ENCODE measurements at regions not wholly inside any gene's neighbourhood (a gene's known extent, or its start where the extent isn't known, plus 50 kb on each side); places are given as distances from the start of the nearest gene placed in this dataset.
"Not testable (repeated sequence)": the region's sequence is repeated elsewhere in the genome, so short reads cannot be mapped to it uniquely, and the experiment has no call there.

- not testable (repeated sequence) for H3K36me3 ChIP-seq (ENCODE audit: control insufficient read depth in 1 of 2, insufficient read depth in 2 of 2, low read length in 2 of 2); H3K9ac ChIP-seq (ENCODE audit: low read length); BruUV-seq (replicated peaks)
Observed at GRCh38 chr10:87306681-87307080, 50.9 kb upstream of the NUTM2D start.

More at GRCh38 chr10:87306681-87307080, 50.9 kb upstream of the NUTM2D start:
- RAD21 ChIA-PET (ENCODE audit: low non-redundant PET in 1 of 2, low total read pairs in 2 of 2, uncharacterized antibody in 2 of 2, unreplicated experiment in 2 of 2); H3K27ac ChIP-seq (ENCODE audit: low read depth, low read length); H3K27me3 ChIP-seq (ENCODE audit: insufficient read depth, low read length); intact Hi-C loops (cut with micrococcal nuclease); POLR2A ChIA-PET; H3K4me1 ChIP-seq (ENCODE audit: control insufficient read depth in 1 of 2, insufficient read depth in 2 of 2, low read length in 2 of 2); CTCF ChIA-PET; H3K9me2 ChIP-seq (ENCODE audit: insufficient read depth); H3K4me3 ChIP-seq (replicated peaks in 1 of 2; ENCODE audit: low read depth in 1 of 2, low read length in 2 of 2); DNase-seq (ENCODE audit: low read depth, low spot score); H2AFZ ChIP-seq (ENCODE audit: low read depth, low read length, poor library complexity, severe bottlenecking); H3K79me2 ChIP-seq (ENCODE audit: insufficient read depth, low read length); H3K4me2 ChIP-seq (ENCODE audit: low read length); H4K20me1 ChIP-seq (ENCODE audit: insufficient read depth); ATAC-seq; H3K9me3 ChIP-seq (ENCODE audit: control insufficient read depth in 1 of 2, insufficient read depth in 1 of 2, low read depth in 1 of 2, low read length in 2 of 2): not testable (repeated sequence)

All from HCT116 (cell line).